ENCODE measurements at regions not wholly inside any gene's neighbourhood (a gene's known extent, or its start where the extent isn't known, plus 50 kb on each side); places are given as distances from the start of the nearest gene placed in this dataset.

- ATAC-seq = no peak
- intact Hi-C loops (cut with micrococcal nuclease) = no loop called here
- H3K79me2 ChIP-seq (ENCODE audit: low read length) = no peaks in the 10 kb centered on the region
- H2AFZ ChIP-seq (ENCODE audit: low read length) = no peak overlapping the region
- H3F3A ChIP-seq (ENCODE audit: low read length, unreplicated experiment) = no peaks in the 10 kb centered on the region
- H3K36me3 ChIP-seq (ENCODE audit: low read depth, low read length) = no peaks in the 10 kb centered on the region
- H3K9me3 ChIP-seq (ENCODE audit: low read length) = no peaks in the 10 kb centered on the region
- POLR2A ChIA-PET (ENCODE audit: unreplicated experiment) = no interaction called here
- peaks cover 30% of the 10 kb centered on the region for H3K4me1 ChIP-seq (ENCODE audit: insufficient read depth, low read length)
- CTCF ChIA-PET = no interaction called here
- no peak overlapping the region for H3K9ac ChIP-seq (ENCODE audit: low read length)
- no peaks in the 10 kb centered on the region for H3K27me3 ChIP-seq (ENCODE audit: low read length)
- H4K20me1 ChIP-seq (ENCODE audit: low read length) = no peaks in the 10 kb centered on the region
- H3K4me3 ChIP-seq (ENCODE audit: low read length) = no peak overlapping the region
- BruUV-seq (replicated peaks) = no TSS peak
- no peak for DNase-seq
- no peak overlapping the region for H3K27ac ChIP-seq (ENCODE audit: low read length)
- no peaks in the 10 kb centered on the region for H3K9me2 ChIP-seq (replicated peaks; ENCODE audit: low read length)
- TF ChIP-seq EZH2phosphoT487 (IDR thresholded peaks at IDR 0.05; ENCODE audit: borderline replicate concordance, low read length) (no peak), EZH2 (IDR thresholded peaks at IDR 0.05; ENCODE audit: low read length, unreplicated experiment) (no peak)
- TF ChIP-seq, protein P1, sequence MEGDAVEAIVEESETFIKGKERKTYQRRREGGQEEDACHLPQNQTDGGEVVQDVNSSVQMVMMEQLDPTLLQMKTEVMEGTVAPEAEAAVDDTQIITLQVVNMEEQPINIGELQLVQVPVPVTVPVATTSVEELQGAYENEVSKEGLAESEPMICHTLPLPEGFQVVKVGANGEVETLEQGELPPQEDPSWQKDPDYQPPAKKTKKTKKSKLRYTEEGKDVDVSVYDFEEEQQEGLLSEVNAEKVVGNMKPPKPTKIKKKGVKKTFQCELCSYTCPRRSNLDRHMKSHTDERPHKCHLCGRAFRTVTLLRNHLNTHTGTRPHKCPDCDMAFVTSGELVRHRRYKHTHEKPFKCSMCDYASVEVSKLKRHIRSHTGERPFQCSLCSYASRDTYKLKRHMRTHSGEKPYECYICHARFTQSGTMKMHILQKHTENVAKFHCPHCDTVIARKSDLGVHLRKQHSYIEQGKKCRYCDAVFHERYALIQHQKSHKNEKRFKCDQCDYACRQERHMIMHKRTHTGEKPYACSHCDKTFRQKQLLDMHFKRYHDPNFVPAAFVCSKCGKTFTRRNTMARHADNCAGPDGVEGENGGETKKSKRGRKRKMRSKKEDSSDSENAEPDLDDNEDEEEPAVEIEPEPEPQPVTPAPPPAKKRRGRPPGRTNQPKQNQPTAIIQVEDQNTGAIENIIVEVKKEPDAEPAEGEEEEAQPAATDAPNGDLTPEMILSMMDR (conservative IDR thresholded peaks at IDR 0.05; ENCODE audit: low read depth, low read length) = no peak
- no peak overlapping the region for H3K4me2 ChIP-seq (ENCODE audit: low read length)
Observed at GRCh38 chr3:184639351-184639750, 72.5 kb downstream of the MAGEF1 start.

DNA sequence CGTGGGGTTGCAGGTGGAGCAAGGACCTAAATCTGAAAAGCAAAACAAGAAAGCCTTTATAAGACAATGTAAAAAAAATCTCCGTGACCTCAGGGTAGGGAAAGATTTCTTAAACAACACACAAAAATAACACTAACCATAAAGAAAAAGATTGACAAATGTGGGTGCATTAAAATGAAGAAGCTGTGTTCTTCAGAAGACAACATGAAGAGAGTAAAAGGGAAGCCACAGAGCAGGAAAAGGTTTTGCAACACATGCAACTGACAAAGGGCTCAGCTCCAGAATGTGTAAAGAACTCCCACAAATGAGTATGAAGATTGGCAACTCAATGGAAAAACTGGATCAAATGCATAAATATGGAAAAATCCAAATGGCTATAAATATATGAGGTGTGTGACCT, 74.2 kb downstream of the MAGEF1 start:
- no peak for DNase-seq
- H3K9ac ChIP-seq (ENCODE audit: low read length) = no peak overlapping the region
- no peak overlapping the region for H3K27ac ChIP-seq (ENCODE audit: low read length)
- ChIA-PET CTCF (no interaction called here), POLR2A (ENCODE audit: unreplicated experiment) (no interaction called here)
- H3K4me2 ChIP-seq (ENCODE audit: low read length) = no peak overlapping the region
- TF ChIP-seq EZH2phosphoT487 (IDR thresholded peaks at IDR 0.05; ENCODE audit: borderline replicate concordance, low read length) = no peak
- TF ChIP-seq, protein P1 (conservative IDR thresholded peaks at IDR 0.05; ENCODE audit: low read depth, low read length) = no peak
- no peak for TF ChIP-seq EZH2 (IDR thresholded peaks at IDR 0.05; ENCODE audit: low read length, unreplicated experiment)
- no peaks in the 10 kb centered on the region for H3K36me3 ChIP-seq (ENCODE audit: low read depth, low read length)
- H4K20me1 ChIP-seq (ENCODE audit: low read length) = no peaks in the 10 kb centered on the region
- H3K4me1 ChIP-seq (ENCODE audit: insufficient read depth, low read length) = peaks cover 33% of the 10 kb centered on the region
- no peak for ATAC-seq
- no peaks in the 10 kb centered on the region for H3K79me2 ChIP-seq (ENCODE audit: low read length)
- H3K27me3 ChIP-seq (ENCODE audit: low read length) = no peaks in the 10 kb centered on the region
- no peaks in the 10 kb centered on the region for H3F3A ChIP-seq (ENCODE audit: low read length, unreplicated experiment)
- H3K9me2 ChIP-seq (replicated peaks; ENCODE audit: low read length) = no peaks in the 10 kb centered on the region
- no peak overlapping the region for H2AFZ ChIP-seq (ENCODE audit: low read length)
- no peak overlapping the region for H3K4me3 ChIP-seq (ENCODE audit: low read length)
- no TSS peak for BruUV-seq (replicated peaks)
- intact Hi-C loops (cut with micrococcal nuclease) = no loop called here
- H3K9me3 ChIP-seq (ENCODE audit: low read length) = no peaks in the 10 kb centered on the region

GRCh38 chr3:184636741-184637316, 75.0 kb downstream of the MAGEF1 start:
- DNase-seq (peak; percentile 89), ATAC-seq (peak; percentile 78)
- ChIA-PET CTCF (no interaction called here), POLR2A (ENCODE audit: unreplicated experiment) (no interaction called here)
- Histone ChIP-seq H3K9me3 (ENCODE audit: low read length) (no peaks in the 10 kb centered on the region), H2AFZ (ENCODE audit: low read length) (no peak overlapping the region), H3K79me2 (ENCODE audit: low read length) (no peaks in the 10 kb centered on the region), H3K9ac (ENCODE audit: low read length) (no peak overlapping the region), H3K36me3 (ENCODE audit: low read depth, low read length) (no peaks in the 10 kb centered on the region), H3K4me3 (ENCODE audit: low read length) (no peak overlapping the region), H4K20me1 (ENCODE audit: low read length) (no peaks in the 10 kb centered on the region), H3K4me2 (ENCODE audit: low read length) (peak overlapping the region; percentile 64), H3K27me3 (ENCODE audit: low read length) (no peaks in the 10 kb centered on the region), H3K4me1 (ENCODE audit: insufficient read depth, low read length) (peaks cover 33% of the 10 kb centered on the region), H3K27ac (ENCODE audit: low read length) (peak overlapping the region; percentile 22), H3F3A (ENCODE audit: low read length, unreplicated experiment) (no peaks in the 10 kb centered on the region), H3K9me2 (replicated peaks; ENCODE audit: low read length) (no peaks in the 10 kb centered on the region)
- no TSS peak for BruUV-seq (replicated peaks)
- TF ChIP-seq EZH2 (IDR thresholded peaks at IDR 0.05; ENCODE audit: low read length, unreplicated experiment) = no peak
- TF ChIP-seq, protein P1 (conservative IDR thresholded peaks at IDR 0.05; ENCODE audit: low read depth, low read length) = no peak
- no peak for TF ChIP-seq EZH2phosphoT487 (IDR thresholded peaks at IDR 0.05; ENCODE audit: borderline replicate concordance, low read length)
- intact Hi-C loops (cut with micrococcal nuclease) = no loop called here
